T-helper 9 cell (primary cell): ENCODE measurements at regions not wholly inside any gene's neighbourhood (a gene's known extent, or its start where the extent isn't known, plus 50 kb on each side); places are given as distances from the start of the nearest gene placed in this dataset.
A peak's percentile ranks its signal among the peaks of the same experiment; 100 is the strongest.

Experiments used
- DNase-seq: peaks from one replicate; pipeline ENCODE4 v3.0.0-alpha.2; 2020

- DNase-seq = no peak
Observed at GRCh38 chr9:129276486-129277230, 98.6 kb upstream of the IER5L start.

GRCh38 chr9:129275626-129276247 is 97.7 kb upstream of the IER5L start:
- no peak for DNase-seq

- DNase-seq = no peak
Observed at GRCh38 chr9:129273941-129274684, 96.1 kb upstream of the IER5L start.

GRCh38 chr9:129273136-129273895 is 95.3 kb upstream of the IER5L start:
- no peak for DNase-seq

GRCh38 chr9:129272348-129273025 is 94.4 kb upstream of the IER5L start:
- no peak for DNase-seq

- no peak for DNase-seq
Observed at GRCh38 chr9:129270903-129271431, 92.9 kb upstream of the IER5L start.

GRCh38 chr9:129270205-129270604 is 92.1 kb upstream of the IER5L start:
- DNase-seq = no peak

GRCh38 chr9:129267141-129267540 is 89.1 kb upstream of the IER5L start:
- no peak for DNase-seq

GRCh38 chr9:129266536-129266935 is 88.5 kb upstream of the IER5L start:
- no peak for DNase-seq

GRCh38 chr9:129264388-129264787 is 86.3 kb upstream of the IER5L start:
- no peak for DNase-seq

GRCh38 chr9:129263836-129264235 is 85.8 kb upstream of the IER5L start:
- no peak for DNase-seq

- DNase-seq = no peak
Observed at GRCh38 chr9:129262261-129262660, 84.2 kb upstream of the IER5L start.

GRCh38 chr9:129259375-129259774 is 81.3 kb upstream of the IER5L start:
- no peak for DNase-seq

- DNase-seq = peak; percentile 12
Observed at GRCh38 chr9:129258823-129259301, 80.8 kb upstream of the IER5L start.

GRCh38 chr9:129258124-129258822 is 80.2 kb upstream of the IER5L start:
- DNase-seq = peak; percentile 81

- DNase-seq = no peak
Observed at GRCh38 chr9:129256959-129257713, 79.1 kb upstream of the IER5L start.

- DNase-seq = no peak
Observed at GRCh38 chr9:129254566-129255287, 76.7 kb upstream of the IER5L start.

GRCh38 chr9:129253803-129254381 is 75.8 kb upstream of the IER5L start:
- DNase-seq = no peak
